ENCODE measurements at regions not wholly inside any gene's neighbourhood (a gene's known extent, or its start where the extent isn't known, plus 50 kb on each side); places are given as distances from the start of the nearest gene placed in this dataset.

GRCh38 chr4:18878561-18878960 is 857.0 kb upstream of the LCORL start:
- no TSS peak for BruUV-seq (replicated peaks)

More at GRCh38 chr4:18878561-18878960, 857.0 kb upstream of the LCORL start:
- Histone ChIP-seq H2AFZ (ENCODE audit: control insufficient read depth, low read depth, low read length) (no peak overlapping the region), H4K20me1 (ENCODE audit: control insufficient read depth, insufficient read depth) (no peaks in the 10 kb centered on the region), H3K27me3 (replicated peaks in 1 of 2; ENCODE audit: control insufficient read depth in 2 of 2, insufficient read depth in 2 of 2, low read length in 1 of 2) (no peaks in the 10 kb centered on the region), H3K4me3 (no peak overlapping the region), H3K9ac (ENCODE audit: control insufficient read depth, insufficient read depth, low read length) (no peak overlapping the region), H3K79me2 (ENCODE audit: control insufficient read depth, insufficient read depth, low read length) (no peaks in the 10 kb centered on the region), H3K4me2 (ENCODE audit: control insufficient read depth, insufficient read depth) (no peak overlapping the region), H3K4me1 (ENCODE audit: control insufficient read depth, insufficient read depth, low read length) (no peaks in the 10 kb centered on the region), H3K9me3 (replicated peaks; ENCODE audit: control insufficient read depth, insufficient read depth, low read length) (no peaks in the 10 kb centered on the region), H3K36me3 (ENCODE audit: control insufficient read depth in 2 of 2, insufficient read depth in 2 of 2, low read length in 1 of 2) (no peaks in the 10 kb centered on the region), H3K27ac (ENCODE audit: control insufficient read depth, insufficient read depth) (no peak overlapping the region)
- no peak for TF ChIP-seq BHLHE40 (IDR thresholded peaks at IDR 0.05; ENCODE audit: borderline replicate concordance in 1 of 2, low read depth in 2 of 2, low read length in 1 of 2)
- TF ChIP-seq TCF12 (IDR thresholded peaks at IDR 0.05; ENCODE audit: low read depth, low read length) = no peak
- no peak for TF ChIP-seq BCL11A (IDR thresholded peaks at IDR 0.05; ENCODE audit: low read depth, low read length)
- TF ChIP-seq PAX8 (IDR thresholded peaks at IDR 0.05) = no peak
- TF ChIP-seq SMARCA5 (IDR thresholded peaks at IDR 0.05) = no peak
- no peak for TF ChIP-seq PKNOX1 (IDR thresholded peaks at IDR 0.05)
- TF ChIP-seq BACH1 (IDR thresholded peaks at IDR 0.05; ENCODE audit: borderline replicate concordance) = no peak
- TF ChIP-seq BCL3 (IDR thresholded peaks at IDR 0.05; ENCODE audit: borderline replicate concordance, insufficient read depth, low read depth, low read length, poor library complexity, severe bottlenecking) = no peak
- TF ChIP-seq, protein P1, sequence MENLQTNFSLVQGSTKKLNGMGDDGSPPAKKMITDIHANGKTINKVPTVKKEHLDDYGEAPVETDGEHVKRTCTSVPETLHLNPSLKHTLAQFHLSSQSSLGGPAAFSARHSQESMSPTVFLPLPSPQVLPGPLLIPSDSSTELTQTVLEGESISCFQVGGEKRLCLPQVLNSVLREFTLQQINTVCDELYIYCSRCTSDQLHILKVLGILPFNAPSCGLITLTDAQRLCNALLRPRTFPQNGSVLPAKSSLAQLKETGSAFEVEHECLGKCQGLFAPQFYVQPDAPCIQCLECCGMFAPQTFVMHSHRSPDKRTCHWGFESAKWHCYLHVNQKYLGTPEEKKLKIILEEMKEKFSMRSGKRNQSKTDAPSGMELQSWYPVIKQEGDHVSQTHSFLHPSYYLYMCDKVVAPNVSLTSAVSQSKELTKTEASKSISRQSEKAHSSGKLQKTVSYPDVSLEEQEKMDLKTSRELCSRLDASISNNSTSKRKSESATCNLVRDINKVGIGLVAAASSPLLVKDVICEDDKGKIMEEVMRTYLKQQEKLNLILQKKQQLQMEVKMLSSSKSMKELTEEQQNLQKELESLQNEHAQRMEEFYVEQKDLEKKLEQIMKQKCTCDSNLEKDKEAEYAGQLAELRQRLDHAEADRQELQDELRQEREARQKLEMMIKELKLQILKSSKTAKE (IDR thresholded peaks at IDR 0.05; ENCODE audit: low read depth, poor library complexity, severe bottlenecking) = no peak
- TF ChIP-seq SMAD1 (IDR thresholded peaks at IDR 0.05; ENCODE audit: low read depth, partially characterized antibody) = no peak
- TF ChIP-seq NFYB (IDR thresholded peaks at IDR 0.05; ENCODE audit: insufficient read depth, low read depth, low read length) = no peak
- TF ChIP-seq SP1 (IDR thresholded peaks at IDR 0.05; ENCODE audit: low read depth, low read length) = no peak
- intact Hi-C loops (cut with micrococcal nuclease; ENCODE audit: unreplicated experiment) = no loop called here
- ChIA-PET RAD21 (ENCODE audit: unreplicated experiment) (no interaction called here), SMC1A (ENCODE audit: uncharacterized antibody, unreplicated experiment) (no interaction called here), POLR2A (no interaction called here), CTCF (no interaction called here)
- FAIRE-seq (no peak), ATAC-seq (no peak), DNase-seq (ENCODE audit: low read depth, low spot score) (no peak)
- WGBS (ENCODE audit: insufficient coverage, insufficient replicate concordance, low lambda C conversion rate, missing lambda C conversion rate) = 0% methylated on average over 1 of the region's 1 CpG
- in situ Hi-C loops (cut with MboI) = no loop called here

Data from GM12878 (cell line).